Fibroblast of mammary gland (primary cell): ENCODE measurements at regions not wholly inside any gene's neighbourhood (a gene's known extent, or its start where the extent isn't known, plus 50 kb on each side); places are given as distances from the start of the nearest gene placed in this dataset.

Experiments used
- DNase-seq: peaks from one replicate; pipeline ENCODE4 v3.0.0-alpha.2; 2010; ENCODE audit warnings: low read depth
- H3K4me3 ChIP-seq: 2 replicates; pipeline ENCODE4 v1.5.1; 2011; ENCODE audit warnings: low read depth, mild to moderate bottlenecking, low read length, moderate library complexity; ENCODE audit not compliant: control insufficient read depth
- TF ChIP-seq, protein P1 (sequence below): conservative IDR thresholded peaks from 2 replicates; pipeline ENCODE4 v1.5.1; 2011; ENCODE audit warnings: low read depth, low read length, inconsistent platforms; ENCODE audit not compliant: control insufficient read depth, insufficient read depth

DNA sequence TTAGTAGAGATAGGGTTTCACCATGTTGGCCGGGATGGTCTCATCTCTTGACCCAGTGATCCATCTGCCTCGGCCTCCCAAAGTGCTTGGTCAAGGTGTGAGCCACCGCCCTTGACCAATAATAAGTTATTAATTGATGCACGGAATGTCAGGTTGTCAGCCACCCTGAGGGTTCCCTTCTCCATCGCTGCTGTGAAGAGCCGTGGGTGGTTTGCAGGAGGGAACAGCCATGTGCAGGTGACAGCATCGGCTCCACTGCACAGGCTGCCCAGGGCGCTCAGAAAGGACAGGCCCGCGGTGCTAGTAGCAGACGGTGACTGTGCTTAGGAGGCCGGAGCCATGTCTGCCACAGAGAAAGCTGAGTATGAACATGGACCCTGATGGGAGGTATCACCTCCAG is 814.0 kb downstream of the BRD1 start:
- DNase-seq, result no peak
- H3K4me3 ChIP-seq, result no peak overlapping the region
- TF ChIP-seq, protein P1, sequence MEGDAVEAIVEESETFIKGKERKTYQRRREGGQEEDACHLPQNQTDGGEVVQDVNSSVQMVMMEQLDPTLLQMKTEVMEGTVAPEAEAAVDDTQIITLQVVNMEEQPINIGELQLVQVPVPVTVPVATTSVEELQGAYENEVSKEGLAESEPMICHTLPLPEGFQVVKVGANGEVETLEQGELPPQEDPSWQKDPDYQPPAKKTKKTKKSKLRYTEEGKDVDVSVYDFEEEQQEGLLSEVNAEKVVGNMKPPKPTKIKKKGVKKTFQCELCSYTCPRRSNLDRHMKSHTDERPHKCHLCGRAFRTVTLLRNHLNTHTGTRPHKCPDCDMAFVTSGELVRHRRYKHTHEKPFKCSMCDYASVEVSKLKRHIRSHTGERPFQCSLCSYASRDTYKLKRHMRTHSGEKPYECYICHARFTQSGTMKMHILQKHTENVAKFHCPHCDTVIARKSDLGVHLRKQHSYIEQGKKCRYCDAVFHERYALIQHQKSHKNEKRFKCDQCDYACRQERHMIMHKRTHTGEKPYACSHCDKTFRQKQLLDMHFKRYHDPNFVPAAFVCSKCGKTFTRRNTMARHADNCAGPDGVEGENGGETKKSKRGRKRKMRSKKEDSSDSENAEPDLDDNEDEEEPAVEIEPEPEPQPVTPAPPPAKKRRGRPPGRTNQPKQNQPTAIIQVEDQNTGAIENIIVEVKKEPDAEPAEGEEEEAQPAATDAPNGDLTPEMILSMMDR, result no peak

DNA sequence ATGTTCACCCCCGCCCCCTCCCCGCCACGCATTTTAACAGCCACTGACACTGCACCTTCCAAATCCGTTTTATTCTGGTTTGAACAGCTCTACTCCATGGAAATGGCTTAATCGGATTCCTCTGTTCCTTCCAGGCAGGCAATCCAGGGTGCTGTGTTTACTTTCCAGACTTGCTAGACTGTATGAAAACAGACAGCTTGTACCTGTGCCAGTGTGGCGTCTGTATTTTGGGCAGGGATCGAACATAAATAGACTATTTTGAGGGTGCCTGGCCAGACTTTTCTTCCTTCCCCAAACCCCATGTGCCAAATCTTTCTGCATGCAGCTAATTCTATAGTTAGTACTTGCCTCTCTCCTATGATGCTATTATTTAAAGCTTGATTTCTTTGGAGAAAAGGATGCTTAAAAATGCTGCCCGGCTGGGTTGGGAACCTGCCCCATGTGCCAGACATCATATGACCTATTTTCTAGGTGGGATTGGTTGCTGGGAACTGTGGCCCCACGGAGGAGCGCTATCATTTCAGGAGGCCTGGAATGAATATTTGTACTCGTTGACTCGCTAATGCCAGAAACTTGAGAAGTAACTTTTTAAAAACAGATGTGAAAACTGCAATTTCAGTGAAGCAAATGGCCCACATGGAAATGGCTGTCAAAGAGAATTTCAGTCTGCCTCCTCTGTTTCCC is 814.8 kb downstream of the BRD1 start:
- no peak for DNase-seq
- no peak overlapping the region for H3K4me3 ChIP-seq
- TF ChIP-seq, protein P1, result no peak

DNA sequence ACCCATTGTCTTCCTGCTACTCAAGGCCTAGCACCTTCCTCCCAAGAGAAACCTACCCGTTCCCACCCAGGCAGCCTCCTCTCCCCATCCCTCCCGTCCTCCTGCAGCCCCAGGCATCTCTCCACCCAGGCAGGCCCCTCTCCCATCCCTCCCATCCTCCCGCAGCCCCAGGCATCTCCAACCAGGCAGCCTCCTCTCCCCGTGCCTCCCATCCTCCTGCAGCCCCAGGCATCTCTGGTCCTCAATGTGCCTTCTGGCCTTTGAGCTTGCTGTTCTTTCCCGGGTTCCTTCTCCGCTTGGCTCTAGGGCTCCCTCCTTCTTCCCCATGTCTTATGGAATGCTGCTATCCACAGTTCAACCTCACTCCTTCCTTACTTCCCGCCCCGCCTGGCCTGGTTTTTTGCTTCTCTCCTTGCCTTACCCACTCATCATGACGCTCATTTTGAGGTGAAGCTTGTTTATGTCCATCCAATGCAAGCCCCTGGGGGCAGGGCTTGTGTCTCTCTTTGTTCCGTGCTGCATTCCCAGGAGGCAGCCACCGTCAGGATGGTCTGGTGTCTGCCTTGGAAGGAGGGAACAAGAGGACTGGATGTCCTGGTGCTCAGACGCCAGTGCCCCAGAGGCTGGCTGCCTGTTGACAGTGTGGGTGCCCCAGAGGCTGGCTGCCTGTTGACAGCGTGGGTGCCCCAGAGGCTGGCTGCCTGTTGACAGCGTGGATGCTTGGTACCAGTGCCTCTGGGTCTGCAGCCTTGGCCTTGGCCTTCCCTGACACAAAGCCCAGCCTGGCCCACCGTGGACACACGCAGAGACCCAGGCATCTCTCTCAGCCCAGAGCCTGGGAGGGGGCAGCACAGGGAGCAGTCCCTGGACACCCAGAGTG is 815.7 kb downstream of the BRD1 start:
- H3K4me3 ChIP-seq, result no peak overlapping the region
- DNase-seq, result no peak
- TF ChIP-seq, protein P1, result no peak

DNA sequence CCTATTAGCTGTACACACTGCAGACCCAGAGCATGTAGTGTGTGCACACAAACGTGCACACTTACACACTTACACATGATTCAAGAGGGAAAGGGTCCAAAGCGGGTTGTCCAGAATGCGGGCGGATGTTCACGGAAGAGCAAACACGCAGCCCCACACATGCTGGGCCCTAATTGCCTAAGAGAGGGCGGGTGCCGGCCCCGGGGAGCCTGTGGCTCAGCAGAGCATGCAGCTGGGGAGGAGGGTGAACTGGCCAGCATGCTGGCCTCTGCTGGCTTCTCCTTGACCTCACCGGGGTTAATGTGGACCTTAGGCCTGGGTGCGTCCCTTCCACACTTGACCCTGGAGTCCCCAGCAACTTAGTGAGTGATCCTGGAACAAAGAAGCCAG is 816.3 kb downstream of the BRD1 start:
- H3K4me3 ChIP-seq, result no peak overlapping the region
- TF ChIP-seq, protein P1, result no peak
- DNase-seq, result no peak

DNA sequence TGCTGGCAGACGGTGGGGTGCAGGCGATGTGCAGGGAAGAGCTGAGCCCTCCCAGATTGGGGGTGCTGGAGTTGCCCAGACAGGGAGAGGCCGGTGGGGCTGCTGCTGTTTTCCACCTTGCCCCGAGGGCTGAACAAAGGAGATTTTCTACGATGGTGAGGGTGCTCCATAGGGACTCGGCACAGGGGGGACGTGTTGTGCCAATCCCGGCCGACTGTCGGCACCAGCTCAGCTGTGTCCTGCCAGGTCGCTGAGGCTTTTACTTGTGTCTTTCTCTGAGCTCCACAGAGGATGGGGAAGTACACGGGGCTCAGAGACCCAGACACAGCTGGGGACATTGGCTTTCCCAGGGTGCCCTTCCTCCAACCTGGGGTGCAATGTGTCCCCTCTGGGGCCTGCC is 816.8 kb downstream of the BRD1 start:
- no peak overlapping the region for H3K4me3 ChIP-seq
- TF ChIP-seq, protein P1, result no peak
- no peak for DNase-seq

DNA sequence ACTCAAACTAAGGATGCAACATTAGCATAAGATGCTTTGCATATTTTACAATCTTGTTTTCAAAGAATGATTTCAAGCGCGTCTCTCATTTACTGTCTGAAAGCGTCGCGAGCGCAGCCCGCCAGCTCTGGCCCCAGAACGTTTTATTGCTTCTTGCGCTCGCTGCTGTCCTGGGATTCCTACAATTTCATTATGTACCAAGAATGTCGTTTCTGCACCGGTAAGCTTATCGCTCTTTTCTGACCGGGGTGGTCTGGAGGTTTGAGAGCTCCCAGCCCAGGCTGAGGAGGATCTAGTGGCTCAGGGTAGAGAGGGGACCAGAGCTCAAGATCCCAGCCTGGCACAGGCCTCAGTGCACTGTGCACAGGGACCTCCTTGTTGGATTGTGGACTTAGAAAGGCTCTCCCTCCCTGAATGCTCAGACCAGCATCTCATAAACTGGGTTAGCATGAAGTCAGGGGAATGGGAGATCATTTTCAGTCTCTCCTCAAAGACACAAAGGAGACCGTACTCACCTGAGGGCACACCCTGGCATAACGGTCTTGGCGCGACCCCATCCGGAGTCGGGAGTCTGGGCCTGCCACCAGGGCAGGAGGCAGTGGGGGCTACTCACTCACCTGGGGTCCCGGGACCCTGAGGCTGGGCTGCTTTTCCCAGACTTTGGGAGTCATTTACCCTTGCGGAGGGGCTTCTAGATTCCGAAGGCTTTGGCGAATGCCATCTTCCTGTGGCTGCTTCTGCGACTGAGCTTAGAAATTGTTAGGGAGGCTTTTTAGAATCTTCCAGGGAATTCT is 817.4 kb downstream of the BRD1 start:
- TF ChIP-seq, protein P1, result no peak
- no peak for DNase-seq
- no peak overlapping the region for H3K4me3 ChIP-seq
